IMR-90 (cell line): ENCODE measurements at regions not wholly inside any gene's neighbourhood (a gene's known extent, or its start where the extent isn't known, plus 50 kb on each side); places are given as distances from the start of the nearest gene placed in this dataset.

Experiments used
- CEBPB ChIP-seq: IDR thresholded peaks from 2 replicates; pipeline ENCODE4 v1.6.1; 2012; ENCODE audit warnings: low read depth, low read length, improper control_type of control experiment
- CTCF ChIP-seq: conservative IDR thresholded peaks from 2 replicates; pipeline ENCODE4 v1.5.1; 2012; ENCODE audit warnings: mild to moderate bottlenecking, low read depth, low read length, improper control_type of control experiment
- ELK1 ChIP-seq: fragments of 150-350 bp; IDR thresholded peaks from 2 replicates; pipeline ENCODE4 v1.6.1; 2016; ENCODE audit warnings: low read depth, mild to moderate bottlenecking, low read length, moderate library complexity, borderline replicate concordance
- FOS ChIP-seq: fragments of 150-350 bp; IDR thresholded peaks from 2 replicates; pipeline ENCODE4 v1.6.1; 2016; ENCODE audit warnings: low read depth, low read length
- POLR2A ChIP-seq: IDR thresholded peaks from 2 replicates; pipeline ENCODE4 v1.6.1; 2012; ENCODE audit warnings: mild to moderate bottlenecking, low read depth, low read length

- no peak for TF ChIP-seq CTCF
- no peak for TF ChIP-seq POLR2A
- TF ChIP-seq ELK1: no peak
- TF ChIP-seq CEBPB: no peak
- TF ChIP-seq FOS: peak; percentile 58; the same call in 1 of the 2 replicates
These were observed 152.4 kb upstream of the PRICKLE1 start for GRCh38 chr12:42741771-42742510.
